GM18870 (cell line): ENCODE measurements at regions not wholly inside any gene's neighbourhood (a gene's known extent, or its start where the extent isn't known, plus 50 kb on each side); places are given as distances from the start of the nearest gene placed in this dataset.

Experiments used
- ATAC-seq: cut with Tn5 transposase; IDR thresholded peaks from one replicate; pipeline ENCODE4 v1.9.1; 2021; ENCODE audit warnings: moderate library complexity; ENCODE audit not compliant: unreplicated experiment

DNA sequence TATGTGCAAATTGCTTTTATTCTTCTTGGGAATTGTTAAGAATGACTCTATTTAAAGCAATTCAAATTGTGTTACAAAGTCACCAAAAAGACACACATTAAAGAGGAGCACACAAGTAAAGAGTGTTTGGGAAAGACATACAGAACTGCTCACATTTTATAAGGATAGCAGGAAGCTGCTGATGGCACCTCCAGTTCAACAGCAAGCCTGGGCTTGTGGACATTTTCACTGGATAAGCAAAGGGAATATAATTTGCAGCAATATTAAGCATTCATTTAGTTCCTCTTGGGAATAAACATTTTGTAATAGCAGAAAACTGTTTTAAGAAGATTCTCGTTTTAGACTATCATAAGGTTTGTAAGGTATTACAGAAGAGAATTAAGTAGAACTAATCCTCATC, 1271.9 kb downstream of the ZPLD1 start:
- ATAC-seq = no peak

DNA sequence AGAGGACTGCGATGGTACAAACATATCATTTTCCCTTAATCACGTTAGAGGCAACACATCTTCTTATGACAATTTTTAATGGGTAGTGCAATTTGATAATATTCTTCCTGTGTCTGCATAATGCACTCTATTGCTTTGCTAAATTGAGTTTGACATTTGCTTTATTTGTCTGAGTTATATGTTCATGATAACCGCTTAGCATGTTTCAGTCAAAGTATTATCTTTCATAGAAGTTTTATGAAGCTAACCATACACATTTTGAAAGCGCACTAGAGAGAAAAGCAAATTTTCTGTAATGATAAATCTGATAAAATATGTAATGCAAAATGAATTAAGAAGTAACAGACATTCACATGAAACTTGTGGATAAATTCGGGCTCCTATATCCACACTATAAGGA, 1276.9 kb downstream of the ZPLD1 start:
- no peak for ATAC-seq

DNA sequence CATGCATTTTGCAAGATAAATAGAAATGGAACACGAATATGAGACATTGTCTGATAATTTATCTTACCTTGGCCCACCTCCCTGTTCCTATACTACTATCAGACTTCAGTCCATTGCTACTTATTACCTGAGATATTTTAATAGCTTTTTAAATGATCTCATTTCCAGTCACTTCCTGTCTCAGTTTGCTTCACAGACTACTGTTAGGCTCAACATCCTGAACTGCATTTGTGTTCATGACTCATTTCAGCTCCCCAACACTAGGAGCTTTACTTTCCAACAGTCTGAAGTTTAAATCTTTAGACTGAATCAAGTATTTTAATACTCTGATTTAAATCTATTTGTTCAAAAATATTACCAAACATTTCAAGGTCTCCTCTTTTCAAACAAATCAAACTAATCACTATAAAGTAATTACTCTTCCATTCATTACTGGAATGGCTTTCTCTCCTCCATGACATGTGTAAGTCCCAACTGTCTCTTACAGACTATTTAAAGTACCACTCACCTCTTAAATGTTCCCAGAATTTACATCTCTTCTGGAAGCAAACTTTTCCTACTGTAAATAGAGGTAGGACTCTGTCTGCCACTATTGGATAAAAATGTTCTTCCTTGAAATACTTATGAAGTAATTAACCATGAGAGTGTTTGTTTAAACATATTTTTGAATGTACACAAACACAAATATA, 1277.6 kb downstream of the ZPLD1 start:
- ATAC-seq = no peak

DNA sequence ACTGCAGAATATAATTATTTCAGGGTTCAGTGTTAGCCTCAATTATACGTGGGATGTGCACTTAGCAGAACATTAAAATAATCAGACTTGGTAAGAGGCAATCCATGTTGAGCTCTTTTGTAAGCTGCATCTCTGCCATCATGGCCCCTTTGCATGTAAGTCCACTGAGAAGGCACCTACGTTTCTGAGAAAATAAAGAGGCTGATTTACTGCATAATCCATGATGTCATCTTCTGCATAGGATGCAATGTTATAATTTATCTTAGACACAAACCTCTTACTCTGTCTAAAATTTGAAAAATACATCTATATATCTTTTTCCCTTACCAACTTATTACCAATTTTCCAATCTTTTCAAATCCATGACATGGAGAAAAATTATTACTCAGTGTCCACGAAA, 1294.7 kb downstream of the ZPLD1 start:
- ATAC-seq = no peak

DNA sequence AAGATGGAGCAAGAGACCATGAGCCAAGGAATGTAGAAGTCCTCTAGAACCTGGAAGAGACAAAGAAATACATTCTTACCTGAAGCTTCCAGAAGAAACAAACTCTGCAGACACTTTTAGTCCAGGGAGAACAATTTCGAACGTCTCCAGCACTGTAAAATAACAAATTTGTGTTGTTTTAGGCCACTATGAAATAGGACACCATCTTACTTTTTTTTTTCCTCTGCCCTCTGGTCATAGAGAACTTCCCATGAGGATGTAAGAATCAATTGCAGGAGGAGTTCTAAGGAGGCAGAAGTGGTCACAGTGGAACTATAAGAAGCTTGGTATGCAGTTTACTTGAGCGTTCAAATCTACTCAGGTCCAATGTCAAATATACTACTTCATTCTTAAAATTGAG, 1295.9 kb downstream of the ZPLD1 start:
- ATAC-seq = no peak

DNA sequence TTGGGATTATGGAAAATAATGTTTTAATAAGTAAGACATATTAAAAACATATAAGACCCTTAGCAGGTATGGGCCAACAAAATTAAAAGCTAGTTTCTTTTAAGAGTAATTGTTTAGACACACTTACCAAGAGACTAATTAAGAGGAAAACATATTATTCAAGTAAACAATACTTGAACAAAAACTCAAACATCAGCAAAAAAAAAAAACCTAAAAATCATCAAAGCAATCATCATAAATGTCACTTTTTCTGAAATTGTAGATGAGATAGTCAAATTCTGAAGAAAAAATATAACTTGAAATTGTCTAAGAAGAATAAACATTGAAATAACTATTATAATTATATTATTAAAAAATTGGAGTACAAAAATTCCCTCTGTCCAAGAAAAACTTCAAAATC, 1318.2 kb downstream of the ZPLD1 start:
- ATAC-seq = no peak

DNA sequence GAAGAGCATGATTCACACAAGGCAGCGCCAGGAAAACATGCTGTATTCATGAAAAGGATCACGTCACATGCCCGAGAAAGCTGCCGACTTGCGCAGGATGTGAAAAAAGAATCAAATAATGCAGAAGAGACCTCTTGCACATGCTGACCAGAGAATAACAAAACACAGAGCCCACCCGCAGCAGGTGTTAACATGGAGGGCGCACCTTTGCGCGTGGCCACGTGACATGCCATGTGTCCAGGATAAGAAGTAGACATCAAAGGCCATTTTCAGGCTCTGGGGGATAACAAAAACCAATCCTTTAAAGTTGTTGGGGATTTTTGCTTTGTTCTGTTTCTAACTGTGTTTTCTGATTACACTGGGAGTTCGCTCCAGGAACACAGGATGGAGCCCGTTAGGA, 1332.8 kb downstream of the ZPLD1 start:
- ATAC-seq = no peak

DNA sequence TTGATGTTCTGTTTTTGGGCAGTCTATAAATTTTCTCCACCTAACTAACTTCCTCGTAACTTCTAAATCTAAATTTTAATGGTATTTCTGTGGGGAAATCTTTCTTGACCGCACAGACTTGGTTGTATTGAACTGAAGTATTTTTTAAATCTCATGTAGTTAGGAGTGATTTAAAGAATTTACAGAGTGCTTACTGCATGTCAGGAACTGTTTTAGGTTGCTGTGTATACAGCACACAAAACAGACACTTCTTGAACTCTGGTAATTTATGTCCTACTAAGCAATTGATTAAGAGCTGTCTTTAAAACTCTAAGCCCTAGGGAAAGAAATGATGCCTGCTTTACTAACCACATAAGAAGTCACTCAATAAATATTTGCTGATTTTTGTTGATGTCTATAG, 1350.2 kb downstream of the ZPLD1 start:
- ATAC-seq = no peak

DNA sequence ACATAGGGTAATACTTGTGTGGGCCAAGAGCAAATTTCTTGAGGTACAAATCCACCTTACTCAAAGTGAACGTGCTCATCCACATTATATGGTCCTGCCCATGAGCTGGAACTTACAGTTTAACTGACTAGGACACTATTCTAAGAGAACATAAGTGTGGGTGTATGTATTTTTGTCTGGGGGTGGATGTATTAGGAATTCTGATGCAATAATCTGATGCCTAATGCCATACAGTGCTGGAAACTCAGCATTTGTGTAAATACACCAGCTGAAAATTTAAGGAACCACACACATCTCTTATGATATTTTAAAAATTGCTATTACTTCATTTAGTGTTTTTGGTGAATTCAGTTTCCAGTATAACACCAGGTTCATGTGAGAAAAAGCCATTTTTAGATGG, 1350.7 kb downstream of the ZPLD1 start:
- ATAC-seq = no peak

DNA sequence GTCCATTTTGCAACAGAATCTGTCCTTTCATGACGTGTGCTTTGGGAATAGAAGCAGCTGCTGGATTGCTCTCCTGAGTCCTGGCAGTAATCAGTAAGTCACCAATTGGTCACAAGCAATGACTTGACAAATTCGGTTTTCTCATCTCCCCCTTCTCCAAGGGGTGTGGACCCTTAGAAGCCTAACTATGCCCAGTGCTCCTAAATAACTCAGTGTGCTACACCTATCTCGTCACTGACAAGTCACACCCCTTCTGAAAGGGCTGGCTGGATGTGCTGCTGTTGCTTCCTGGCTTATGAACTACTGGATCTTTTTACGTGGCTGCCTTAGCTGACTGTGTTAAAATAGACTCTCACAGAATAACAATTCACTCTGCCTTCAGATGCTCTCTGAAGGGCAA, 1351.5 kb downstream of the ZPLD1 start:
- ATAC-seq = no peak

DNA sequence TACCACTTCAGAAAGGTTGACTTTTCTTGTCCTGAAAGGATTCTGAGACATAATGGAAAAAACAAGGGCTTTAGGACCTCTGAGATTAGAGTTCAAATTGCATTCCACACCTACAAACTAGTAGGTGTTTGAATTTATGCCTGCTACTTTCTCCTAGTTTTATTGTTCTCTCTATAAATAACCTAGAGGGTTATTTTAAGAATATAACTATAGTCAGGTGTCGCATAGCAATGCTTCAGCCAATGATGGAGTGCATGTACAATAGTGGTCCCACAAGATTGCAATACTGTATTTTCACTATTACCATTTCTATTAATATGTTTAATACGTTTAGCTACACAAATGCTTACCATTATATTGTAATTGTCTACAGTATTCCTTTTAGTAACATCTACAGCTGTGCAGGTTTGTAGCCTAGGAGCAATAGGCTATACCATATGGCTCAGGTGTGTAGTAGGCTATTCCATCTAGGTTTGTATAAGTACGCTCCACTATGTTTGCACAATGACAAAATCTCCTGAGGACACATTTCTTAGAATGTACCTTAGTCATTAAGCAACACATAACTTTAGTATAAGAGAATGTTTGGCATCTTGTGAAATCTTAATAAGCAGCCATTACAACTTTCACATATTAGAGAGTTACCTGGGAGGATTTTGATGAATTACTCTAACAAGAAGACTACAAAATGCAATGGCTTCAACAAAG, 1352.5 kb downstream of the ZPLD1 start:
- ATAC-seq = no peak

DNA sequence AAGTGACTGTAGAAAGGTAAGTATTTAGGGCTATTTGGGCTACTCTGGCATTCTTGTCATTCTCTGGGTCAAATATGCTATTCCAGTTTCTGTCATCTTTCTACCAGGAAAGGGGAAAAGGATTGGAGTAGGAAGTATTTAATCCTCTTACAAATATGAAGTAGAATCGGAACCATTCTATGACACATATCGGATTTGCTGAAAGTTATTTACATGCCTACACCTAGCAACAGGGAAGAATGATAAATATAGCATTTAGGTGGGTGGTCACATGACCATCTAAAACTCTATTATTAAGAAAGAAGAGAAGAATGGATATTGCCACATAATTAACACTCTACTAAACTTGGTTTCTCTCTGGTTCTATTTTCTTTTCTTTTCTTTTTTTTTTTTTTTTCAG, 1353.1 kb downstream of the ZPLD1 start:
- no peak for ATAC-seq

DNA sequence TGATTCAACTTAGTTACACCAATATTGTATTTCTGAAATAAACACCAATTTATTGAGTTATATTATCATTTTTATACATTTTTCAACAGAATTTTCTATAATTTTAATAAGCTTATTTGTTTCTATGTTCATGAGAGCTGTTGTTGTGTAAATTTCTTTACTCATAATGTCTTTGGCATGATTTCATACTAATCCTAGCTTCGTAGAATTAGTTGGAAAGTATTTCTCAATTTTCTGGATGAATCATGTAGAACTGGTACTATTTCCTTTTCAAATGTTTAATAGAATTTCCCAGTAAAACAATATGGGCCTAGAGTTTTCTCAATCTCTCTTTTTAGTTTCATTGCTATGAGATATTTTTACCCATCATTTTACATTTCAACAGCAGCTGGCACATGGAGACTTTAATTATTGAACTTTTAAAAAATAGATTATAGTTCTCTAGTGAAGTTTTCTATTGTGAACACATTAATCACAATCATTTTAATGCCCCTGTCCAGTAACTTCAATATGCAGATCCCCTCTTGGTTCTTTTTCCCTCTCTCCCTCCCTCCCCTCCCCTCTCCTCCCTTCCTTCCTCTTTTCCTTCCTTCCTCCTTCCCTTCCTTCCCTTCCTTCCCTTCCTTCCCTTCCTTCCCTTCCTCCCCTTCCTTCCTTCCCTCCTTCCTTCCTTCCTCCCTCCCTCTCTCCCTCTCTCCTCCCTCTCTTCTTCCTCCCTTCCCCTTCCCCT, 1357.1 kb downstream of the ZPLD1 start:
- ATAC-seq = no peak

DNA sequence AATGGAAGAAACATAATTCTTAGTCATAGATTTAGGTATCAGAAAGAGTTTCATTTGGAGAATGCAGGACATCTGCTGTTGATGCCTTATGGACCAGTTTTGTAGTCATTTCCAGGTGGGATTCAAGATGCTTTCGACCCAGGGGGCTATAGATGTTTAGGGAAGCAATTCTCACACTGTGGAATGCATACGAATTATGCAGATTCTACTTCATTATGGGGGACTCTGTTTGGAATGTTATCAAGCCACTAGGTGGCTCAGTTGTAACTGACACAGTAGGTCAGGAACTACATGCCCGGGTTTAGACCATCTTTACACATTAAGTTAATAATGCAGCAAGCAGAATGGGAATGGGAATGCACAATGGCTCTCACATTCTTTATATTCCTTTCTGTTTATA, 1359.8 kb downstream of the ZPLD1 start:
- peak; percentile 47 for ATAC-seq

DNA sequence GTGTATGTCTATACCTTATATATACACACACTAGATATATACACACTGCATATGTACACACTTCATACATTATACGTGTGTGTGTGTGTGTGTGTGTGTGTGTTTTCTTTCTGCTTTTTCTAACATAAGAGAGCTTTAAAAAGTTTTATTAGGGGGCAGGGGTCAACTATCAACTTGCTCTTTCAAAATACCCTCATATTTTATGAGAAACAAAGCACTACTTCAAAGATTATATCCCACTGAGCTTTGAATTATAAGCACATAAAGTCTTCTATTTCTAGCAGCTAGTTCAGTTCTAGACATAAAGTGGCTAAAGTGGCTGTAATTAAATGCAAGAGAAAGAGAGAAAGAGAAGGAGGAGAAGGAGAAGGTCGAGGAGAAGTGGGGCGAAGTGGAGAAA, 1361.3 kb downstream of the ZPLD1 start:
- no peak for ATAC-seq

DNA sequence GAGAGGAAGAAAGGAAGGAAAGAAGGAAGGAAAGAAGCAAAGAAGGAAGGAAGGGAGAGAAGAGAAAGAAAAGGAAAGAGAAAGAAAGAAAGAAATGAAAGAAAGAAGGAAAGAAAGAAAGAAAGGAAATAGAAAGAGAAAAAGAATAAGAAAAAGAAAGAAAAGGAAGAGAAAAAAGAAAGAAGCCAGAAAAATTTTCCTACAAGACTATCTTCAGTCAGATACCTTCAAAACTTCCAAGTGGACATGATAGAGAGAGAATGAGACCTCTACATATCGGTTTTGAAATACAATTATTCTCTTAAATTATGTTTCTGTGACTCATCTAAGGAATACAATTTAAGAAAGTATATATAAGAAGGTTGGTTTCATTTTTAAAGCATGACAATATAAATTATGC, 1369.0 kb downstream of the ZPLD1 start:
- no peak for ATAC-seq

DNA sequence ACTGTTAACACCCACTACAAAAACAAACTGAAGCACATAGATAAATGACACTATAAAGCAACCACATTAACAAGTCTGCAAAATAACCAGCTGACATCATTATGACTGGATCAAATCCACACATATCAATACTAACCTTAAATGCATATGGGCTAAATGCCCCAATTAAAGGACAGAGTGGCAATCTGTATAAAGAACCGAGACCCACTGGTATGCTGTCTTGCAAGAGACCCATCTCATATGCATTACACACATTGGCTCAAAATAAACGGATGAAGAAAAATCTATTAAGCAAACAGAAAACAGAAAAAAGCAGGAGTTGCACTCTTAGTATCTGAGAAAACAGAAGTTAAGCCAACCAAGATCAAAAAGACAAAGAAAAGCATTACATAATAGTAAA, 1375.4 kb downstream of the ZPLD1 start:
- ATAC-seq = no peak

DNA sequence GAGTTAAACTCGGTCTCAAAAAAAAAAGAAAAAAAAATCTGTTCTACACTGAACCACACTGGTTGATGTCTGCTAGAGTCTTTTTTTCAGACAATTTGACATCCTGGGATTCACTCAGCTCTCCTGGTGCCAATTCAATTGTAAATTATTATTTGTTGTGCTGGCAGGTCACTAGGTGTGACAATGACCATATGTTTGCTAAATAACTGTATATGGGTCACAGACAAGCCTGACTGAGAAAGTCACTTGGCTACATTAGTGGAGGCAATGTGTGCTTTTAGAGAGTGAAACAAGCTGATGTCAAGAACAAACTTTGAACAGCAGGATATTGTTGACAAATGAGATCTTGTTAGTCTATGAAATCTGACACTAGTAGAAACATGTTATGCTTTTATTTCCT, 1379.1 kb downstream of the ZPLD1 start:
- ATAC-seq = no peak

DNA sequence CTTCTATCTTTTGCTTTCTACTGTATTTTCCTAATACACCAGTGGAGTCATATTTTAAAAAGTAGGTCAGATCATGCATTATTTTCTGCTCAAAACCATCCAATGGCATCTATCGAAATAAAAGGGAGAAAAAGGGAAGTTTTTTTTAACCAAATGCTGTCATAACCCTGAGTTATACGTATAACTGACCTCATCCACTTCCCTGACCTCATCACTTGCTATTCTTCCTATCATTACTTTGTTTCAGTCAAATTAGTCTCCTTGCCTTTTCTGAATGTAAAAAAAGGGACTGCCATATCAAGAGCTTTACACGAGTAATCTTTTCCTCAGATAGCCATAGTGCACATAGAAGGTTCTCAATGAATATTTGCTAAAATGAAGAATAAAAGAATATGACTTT, 1383.6 kb downstream of the ZPLD1 start:
- no peak for ATAC-seq

DNA sequence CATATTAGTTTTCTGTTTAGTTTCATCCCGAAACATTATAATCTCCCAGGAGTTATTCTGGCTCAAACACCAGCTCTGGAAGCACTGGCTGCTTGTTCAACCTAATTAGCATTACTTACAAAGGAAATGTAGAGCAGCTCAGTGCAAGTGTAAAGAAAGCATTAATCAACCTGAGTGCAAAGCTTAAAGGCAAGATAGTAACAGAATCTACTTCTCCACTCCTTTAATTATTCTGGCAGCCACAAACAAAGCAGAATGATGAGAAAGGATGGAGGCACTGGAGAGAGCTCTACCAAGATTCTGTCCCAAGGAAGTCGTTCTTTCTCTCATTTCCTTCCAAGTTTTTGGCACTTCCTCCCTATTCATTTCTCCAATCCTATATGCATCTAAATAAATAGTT, 1384.0 kb downstream of the ZPLD1 start:
- ATAC-seq = no peak

DNA sequence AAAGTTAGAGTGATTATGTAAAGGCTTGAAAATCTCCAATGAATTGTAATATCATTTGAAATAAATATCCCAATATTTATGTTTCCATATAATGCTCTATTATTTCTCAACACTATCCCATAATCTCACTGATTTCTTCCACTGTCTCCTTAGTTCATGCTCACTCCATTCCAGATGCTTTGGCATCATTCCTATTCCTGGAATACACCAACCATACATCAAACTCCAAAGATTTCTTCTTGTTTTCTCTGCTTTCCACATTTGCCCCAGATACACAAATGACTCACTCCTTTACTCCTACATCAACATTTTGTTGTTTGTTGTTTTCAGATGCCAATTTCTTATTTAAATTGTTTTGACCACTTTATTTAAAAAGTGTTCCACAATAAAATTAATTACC, 1390.8 kb downstream of the ZPLD1 start:
- ATAC-seq = no peak

DNA sequence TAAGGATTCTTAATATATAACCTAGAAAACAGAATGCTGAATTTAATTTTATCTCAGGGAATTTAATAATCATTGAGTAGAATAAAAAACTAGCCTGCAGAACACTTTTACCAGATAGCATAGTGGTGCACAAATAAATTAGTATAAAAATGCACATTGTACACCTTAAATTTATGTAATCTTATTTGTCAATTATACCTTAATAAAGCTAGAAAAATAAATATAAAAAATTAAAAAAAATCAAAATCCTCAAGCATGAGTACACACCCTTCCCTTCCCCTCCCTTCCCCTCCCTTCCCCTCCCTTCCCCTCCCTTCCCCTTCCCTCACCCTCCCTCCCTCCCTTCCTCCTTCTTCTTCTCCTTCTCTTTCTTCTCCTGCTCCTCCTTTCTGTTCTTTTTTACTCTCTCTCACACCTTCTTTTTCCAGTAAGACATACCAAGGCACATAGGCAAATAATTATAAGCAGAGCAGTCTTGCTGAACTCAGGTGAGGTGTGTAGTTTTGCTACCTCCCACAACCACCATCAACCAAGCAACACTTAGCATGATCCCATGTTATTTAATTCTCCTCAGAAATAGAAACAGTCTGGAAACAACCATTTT, 1395.0 kb downstream of the ZPLD1 start:
- no peak for ATAC-seq
